Hematopoietic multipotent progenitor cell treated with erythropoietin and hydrocortisone succinate and interleukin-3 and kit ligand, for 8 days (in vitro differentiated cells): ENCODE measurements at regions not wholly inside any gene's neighbourhood (a gene's known extent, or its start where the extent isn't known, plus 50 kb on each side); places are given as distances from the start of the nearest gene placed in this dataset.

Source experiments
- DNase-seq: peaks from one replicate; pipeline ENCODE4 v3.0.0-alpha.2; 2015

DNA sequence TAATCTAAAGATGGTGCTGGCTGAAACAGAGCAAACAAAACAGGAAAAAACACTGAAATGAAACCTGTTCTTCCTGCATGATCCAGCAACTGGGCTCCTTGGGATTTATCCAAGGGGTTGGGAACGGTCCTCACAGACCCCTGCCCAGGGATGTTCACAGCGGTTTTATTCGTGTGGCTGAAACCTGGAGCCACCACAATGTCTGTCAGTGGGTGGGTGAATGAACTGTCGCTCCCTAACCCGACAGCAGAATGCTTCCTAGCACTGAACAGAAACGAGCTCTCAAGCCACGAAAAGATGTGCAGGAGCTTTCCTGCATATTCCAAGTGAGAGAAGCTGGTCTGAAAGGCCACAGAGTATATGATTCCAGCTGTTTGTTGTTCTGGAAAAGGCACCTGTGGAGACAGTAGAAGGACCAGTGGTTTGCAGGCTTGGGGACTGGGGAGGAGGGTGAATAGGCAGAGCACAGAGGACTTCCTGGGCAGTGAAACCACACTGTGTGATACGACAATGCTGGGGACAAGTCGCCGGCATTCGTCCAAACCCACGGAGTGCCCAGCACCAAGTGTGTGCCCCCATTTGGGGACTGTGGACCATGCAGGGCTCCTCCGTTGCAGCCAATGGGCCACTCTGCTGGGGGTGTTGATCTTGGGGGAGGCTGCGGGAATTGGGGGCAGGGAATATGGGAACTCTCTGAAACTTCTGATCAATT, 73.9 kb downstream of the TEX29 start:
- DNase-seq: no peak

DNA sequence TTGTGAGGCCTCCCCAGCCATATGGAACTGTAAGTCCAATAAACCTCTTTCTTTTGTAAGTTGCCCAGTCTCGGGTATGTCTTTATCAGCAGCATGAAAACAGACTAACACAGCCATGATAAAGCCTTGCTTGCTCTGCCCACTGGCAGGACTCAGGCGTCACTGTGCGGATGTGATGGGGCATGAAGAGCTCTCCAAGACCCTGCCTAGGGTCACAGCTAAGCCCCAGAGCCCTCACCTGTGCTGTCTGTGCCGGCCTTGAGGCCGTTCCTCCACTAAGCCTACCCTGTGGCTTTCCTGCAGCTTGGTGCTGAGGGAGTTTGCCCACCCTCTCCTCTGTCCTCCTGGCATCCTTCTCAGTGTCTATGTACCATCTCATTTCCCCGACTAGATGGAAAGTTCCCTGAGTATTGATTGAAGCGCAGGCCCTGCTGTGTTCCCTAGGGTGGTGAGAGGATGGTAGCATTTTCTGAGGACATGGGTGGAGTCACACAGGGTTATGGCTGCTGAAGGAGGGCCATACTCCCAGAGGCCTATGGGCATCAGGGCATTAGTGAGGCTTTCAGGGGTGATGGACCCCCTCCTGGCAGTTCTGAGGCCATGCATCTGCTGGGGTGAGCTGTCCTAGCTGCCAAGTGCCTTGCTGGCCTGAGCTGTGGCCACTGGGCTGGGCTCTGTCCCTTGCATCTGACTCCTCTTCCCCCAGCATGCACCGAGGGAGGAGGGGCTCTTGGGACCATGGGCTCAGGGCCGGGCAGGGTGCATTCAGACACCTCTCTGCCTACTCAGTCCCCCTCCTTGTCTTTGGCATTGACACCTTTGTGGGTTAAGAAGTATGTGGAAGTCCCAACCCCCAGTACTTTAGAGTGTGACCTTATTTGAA, 75.3 kb downstream of the TEX29 start:
- DNase-seq: no peak

DNA sequence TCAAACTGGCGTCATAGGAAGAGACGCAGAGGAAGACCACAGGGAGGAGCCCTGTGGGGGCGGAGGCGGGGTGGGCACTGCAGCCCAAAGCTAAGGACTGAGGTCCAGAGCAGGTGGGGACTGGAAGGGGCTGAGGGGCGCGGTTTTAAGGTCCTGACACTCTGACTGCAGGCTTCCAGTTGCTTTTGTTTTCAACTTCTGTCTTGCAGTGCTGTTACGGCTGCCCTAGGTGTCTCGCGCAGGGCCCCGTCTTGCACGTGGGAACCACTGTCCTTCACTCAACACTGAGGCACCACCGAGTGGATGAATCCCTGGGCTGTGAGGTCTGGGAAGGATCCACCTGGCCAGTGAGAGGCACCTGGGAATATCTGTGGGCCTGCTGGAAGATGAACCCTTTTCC, 76.0 kb downstream of the TEX29 start:
- no peak for DNase-seq

GRCh38 chr13:111397202-111397880, 76.9 kb downstream of the TEX29 start:
- no peak for DNase-seq

DNA sequence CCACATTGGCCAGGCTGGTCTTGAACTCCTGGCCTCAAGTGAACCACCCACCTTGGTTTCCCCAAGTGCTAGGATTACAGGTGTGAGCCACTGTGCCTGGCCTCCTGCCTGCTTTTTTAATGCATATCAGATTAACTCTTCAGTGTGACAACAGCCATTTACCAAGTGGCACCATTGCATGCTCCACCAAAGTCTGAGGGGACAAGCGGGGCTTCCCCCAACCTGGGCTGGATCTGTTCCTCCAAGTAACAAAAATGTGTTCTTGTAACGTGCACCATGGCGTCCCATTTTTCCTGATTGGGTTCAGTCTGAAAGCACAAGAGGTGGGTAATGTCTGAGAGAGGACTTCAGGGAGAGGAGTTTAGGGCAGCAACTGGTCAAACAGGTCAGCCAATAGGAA, 77.8 kb downstream of the TEX29 start:
- no peak for DNase-seq

DNA sequence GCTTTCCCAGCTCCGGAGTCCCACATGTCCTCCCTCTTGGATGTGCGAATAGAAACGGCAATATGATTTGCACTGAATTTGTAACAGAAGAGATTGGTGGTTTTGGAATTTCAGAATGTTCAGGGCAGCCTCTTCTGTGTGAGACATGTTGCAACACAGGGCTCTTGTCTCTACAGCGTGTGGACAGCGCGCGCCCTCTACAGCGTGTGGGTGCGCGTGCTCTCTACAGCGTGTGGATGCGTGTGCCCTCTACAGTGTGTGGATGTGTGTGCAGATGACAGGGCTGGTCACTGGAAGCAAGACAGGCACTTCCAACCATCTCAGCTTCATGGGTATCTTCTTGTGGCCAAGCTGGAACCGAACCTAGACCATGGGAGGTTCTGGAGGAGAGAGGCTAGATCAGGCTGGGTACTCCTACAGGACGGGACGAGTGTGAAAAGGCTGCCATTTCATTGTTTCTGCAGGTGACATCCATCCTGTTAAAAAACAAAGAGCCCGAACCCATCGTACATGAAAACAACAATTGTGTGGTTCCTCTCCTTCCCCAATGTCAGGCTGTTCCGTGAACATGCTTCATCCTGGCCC, 78.4 kb downstream of the TEX29 start:
- DNase-seq: no peak

DNA sequence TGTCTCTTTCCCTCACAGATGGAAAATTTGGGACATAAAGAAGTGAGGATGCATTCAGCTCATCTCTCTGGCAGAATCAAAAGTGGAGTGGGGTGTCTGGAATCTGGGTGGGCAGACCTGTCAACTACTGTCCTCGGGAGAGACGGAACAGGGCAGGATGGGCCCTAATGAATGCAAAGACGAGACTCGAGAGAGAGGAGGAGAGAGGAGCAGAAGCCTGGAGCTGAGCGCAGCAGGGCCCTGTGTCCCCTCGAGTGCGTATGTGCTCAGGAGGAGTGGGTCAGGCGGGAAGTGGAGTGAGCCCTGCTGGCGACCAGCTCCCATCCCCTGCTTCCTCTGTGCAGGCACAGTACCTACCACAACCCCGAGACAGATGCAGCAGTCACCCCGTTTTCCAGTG, 78.9 kb downstream of the TEX29 start:
- DNase-seq: no peak

GRCh38 chr13:111399776-111400538, 79.5 kb downstream of the TEX29 start:
- no peak for DNase-seq

- DNase-seq: no peak
These were observed 80.7 kb downstream of the TEX29 start for GRCh38 chr13:111401151-111401550.

GRCh38 chr13:111401755-111402154, 81.3 kb downstream of the TEX29 start:
- DNase-seq: no peak

- DNase-seq: no peak
These were observed 82.0 kb downstream of the TEX29 start for GRCh38 chr13:111402441-111402840.

GRCh38 chr13:111403266-111403665, 82.8 kb downstream of the TEX29 start:
- no peak for DNase-seq

DNA sequence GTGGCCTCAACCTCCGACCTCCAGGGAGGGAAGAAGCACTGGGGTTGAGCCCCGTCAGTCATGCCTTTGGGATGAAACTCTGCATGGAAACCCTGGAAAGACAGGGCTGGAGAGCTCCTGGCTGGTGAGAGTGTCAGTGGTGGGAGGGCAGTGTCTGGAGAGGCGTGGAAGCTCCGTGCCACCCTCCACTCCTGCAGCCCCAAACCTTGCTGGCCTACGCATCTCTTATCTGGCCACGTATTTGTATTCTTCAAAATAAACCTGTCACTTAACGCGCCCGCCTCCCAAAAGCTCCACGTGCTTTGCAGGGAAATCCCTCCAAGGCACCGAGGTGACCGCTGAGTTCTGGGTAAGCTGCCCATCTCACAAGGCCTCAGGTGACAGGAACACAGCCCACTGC, 84.3 kb downstream of the TEX29 start:
- no peak for DNase-seq

- no peak for DNase-seq
These were observed 86.2 kb downstream of the TEX29 start for GRCh38 chr13:111406636-111407035.

GRCh38 chr13:111407381-111408131, 87.1 kb downstream of the TEX29 start:
- no peak for DNase-seq

DNA sequence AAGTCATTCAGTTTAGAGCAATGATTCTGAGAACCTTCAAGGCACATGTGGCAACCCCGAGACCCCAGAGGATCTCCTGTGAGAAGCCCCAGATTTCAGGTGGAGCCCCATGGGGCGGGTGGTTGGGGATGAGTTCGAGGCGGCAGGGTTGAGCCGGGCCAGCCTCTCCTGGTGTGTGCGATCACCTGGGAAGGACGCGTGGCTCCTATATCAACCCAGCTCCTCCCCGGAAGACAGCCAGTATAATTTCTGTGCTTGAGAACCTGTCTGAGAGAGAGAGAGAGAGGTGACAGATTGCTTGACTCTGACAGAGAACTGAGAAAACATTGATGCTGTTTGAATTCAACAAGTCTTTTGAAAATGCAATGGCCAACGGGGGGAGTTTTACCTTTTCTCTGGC, 89.0 kb downstream of the TEX29 start:
- no peak for DNase-seq

DNA sequence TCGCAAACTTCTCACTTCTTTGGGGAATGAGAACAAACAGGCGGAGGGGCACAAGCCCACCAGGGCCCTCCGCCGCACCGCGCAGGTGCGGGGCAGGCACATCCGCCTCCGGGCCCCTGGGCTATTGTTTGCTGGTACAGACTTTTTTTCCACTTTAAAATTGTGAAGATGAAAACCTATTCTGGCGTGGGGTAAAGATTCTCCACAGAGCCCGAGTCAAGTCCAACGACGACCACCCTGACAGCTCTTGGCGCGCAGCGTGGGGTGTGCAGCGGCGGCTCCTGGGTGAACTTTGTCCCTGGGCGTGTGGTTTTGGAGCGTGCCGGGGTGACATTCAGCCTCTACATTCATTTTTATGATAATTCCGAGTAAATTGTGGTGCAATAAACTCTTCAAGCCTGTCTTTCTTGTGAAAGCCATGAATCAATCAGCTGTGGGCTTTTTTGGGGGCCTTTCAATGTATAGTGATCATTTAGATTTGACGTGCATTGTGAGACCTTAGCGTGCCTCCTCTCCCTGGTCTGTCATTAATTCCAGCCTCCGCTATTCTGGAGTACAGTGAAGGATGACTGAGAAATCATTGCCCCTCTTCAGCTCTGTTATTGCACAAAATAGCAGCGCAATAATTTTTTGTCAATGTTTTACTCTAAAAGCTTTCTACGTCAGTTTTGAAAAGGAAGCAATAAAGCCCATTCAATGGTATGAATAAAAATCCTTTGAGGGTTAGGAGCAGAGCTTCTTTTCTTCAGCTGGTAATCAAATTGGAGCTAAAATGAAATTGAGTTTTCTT, 90.0 kb downstream of the TEX29 start:
- DNase-seq: no peak

- DNase-seq: no peak
These were observed 90.9 kb downstream of the TEX29 start for GRCh38 chr13:111411151-111411858.

DNA sequence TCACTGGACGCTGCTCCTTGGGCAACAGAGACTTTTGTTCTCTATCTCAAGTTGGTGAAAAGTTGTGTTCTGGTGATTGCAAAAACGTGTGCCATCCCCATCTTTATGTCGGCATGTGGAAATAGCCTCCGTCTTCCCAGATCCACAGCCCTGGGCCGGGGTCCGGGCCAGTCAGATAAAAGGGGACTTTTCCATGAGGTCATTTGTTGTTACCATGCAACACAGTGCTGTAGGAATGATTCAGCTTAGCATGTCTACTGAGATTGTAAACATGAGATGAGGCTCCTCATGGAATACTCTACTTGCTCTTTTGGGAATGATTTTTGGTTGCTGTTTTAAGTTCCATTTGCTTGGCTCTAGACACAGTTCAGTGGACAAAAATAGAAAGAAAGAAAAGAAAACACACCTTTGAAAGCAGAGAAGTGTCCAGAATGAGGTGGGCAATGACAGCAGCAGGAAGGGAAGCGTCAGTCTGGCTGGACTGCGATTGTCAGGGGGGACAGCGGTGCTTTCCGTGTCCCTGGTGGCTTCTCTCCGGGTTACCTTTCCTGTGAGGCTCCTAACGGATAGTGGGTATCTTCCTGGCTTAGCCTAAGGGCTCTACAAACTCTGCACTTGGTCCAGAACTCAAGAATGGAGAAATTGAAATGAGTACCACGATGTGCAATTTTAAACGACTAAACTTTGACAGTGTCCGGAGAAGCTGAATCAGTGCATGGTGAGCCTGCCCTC, 91.6 kb downstream of the TEX29 start:
- no peak for DNase-seq
